22Rv1 (cell line): ENCODE measurements at regions not wholly inside any gene's neighbourhood (a gene's known extent, or its start where the extent isn't known, plus 50 kb on each side); places are given as distances from the start of the nearest gene placed in this dataset.

Experiments used
- ZFX ChIP-seq: fragments of 450-650 bp; IDR thresholded peaks from 2 replicates; pipeline ENCODE4 v1.6.1; 2017; ENCODE audit warnings: antibody characterized with exemption, borderline replicate concordance
- TF ChIP-seq, protein P1 (sequence below): fragments of 450-650 bp; IDR thresholded peaks from 2 replicates; pipeline ENCODE4 v1.5.1; 2017; ENCODE audit warnings: mild to moderate bottlenecking

DNA sequence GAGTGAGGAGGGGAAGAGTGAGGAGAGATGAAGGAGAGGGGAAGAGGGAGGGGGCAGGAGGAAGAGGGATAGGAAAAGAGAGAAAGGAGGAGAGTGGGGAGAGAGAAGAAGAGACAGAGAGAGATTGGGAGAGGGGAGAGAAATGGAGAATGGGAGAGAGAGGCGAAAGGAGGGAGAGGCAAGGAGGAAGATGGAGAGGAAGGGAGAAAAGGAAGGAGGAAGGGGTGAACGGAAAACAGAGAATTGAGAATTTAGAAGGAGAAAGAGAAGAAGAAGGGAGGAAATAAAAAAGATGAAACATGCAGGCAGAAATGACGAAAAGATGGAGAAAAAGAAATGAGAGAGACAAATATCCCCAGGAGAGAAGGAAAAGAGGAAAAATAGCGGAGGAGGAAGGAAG lies 502.8 kb downstream of the MN1 start:
- TF ChIP-seq, protein P1, sequence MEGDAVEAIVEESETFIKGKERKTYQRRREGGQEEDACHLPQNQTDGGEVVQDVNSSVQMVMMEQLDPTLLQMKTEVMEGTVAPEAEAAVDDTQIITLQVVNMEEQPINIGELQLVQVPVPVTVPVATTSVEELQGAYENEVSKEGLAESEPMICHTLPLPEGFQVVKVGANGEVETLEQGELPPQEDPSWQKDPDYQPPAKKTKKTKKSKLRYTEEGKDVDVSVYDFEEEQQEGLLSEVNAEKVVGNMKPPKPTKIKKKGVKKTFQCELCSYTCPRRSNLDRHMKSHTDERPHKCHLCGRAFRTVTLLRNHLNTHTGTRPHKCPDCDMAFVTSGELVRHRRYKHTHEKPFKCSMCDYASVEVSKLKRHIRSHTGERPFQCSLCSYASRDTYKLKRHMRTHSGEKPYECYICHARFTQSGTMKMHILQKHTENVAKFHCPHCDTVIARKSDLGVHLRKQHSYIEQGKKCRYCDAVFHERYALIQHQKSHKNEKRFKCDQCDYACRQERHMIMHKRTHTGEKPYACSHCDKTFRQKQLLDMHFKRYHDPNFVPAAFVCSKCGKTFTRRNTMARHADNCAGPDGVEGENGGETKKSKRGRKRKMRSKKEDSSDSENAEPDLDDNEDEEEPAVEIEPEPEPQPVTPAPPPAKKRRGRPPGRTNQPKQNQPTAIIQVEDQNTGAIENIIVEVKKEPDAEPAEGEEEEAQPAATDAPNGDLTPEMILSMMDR = no peak
- no peak for TF ChIP-seq ZFX
